DOHH2 (cell line): ENCODE measurements at regions not wholly inside any gene's neighbourhood (a gene's known extent, or its start where the extent isn't known, plus 50 kb on each side); places are given as distances from the start of the nearest gene placed in this dataset.
"Not testable (repeated sequence)": the region's sequence is repeated elsewhere in the genome, so short reads cannot be mapped to it uniquely, and the experiment has no call there.

Experiments used
- H3F3A ChIP-seq: fragments of 200-600 bp; sonication (generic), shearing (Covaris generic); 2 replicates; pipeline ENCODE4 v1.6.0; 2016; ENCODE audit warnings: antibody characterized with exemption, mild to moderate bottlenecking; ENCODE audit not compliant: control insufficient read depth, insufficient read depth
- H3K27ac ChIP-seq: fragments of 200-600 bp; sonication (generic); 2 replicates; pipeline ENCODE4 v1.5.1; 2014; ENCODE audit warnings: low read depth, mild to moderate bottlenecking, low read length, moderate library complexity
- H3K27me3 ChIP-seq: fragments of 200-600 bp; sonication (generic); 2 replicates; pipeline ENCODE4 v1.6.1; 2014; ENCODE audit warnings: mild to moderate bottlenecking, low read length, mixed read lengths; ENCODE audit not compliant: control insufficient read depth
- H3K36me3 ChIP-seq: fragments of 200-600 bp; sonication (generic); 2 replicates; pipeline ENCODE4 v1.6.1; 2014; ENCODE audit warnings: mild to moderate bottlenecking, low read length, moderate library complexity, mixed read lengths; ENCODE audit not compliant: control insufficient read depth
- H3K4me1 ChIP-seq: fragments of 200-600 bp; sonication (generic); 2 replicates; pipeline ENCODE4 v1.6.1; 2014; ENCODE audit warnings: mild to moderate bottlenecking, low read length, mixed read lengths; ENCODE audit not compliant: control insufficient read depth
- H3K4me2 ChIP-seq: fragments of 200-600 bp; sonication (generic); 2 replicates; pipeline ENCODE4 v1.6.0; 2014; ENCODE audit warnings: mild to moderate bottlenecking, low read length, moderate library complexity
- H3K4me3 ChIP-seq: fragments of 200-600 bp; sonication (generic); 2 replicates; pipeline ENCODE4 v1.5.1; 2014; ENCODE audit warnings: mild to moderate bottlenecking, low read length, mixed read lengths
- H3K79me2 ChIP-seq: fragments of 200-600 bp; sonication (generic); 2 replicates; pipeline ENCODE4 v1.6.1; 2014; ENCODE audit warnings: mild to moderate bottlenecking, low read length, mixed read lengths; ENCODE audit not compliant: control insufficient read depth
- H3K9me2 ChIP-seq: fragments of 200-600 bp; sonication (generic); replicated peaks from 2 replicates; pipeline ENCODE4 v1.6.1; 2014; ENCODE audit warnings: mild to moderate bottlenecking, low read length, mixed read lengths; ENCODE audit not compliant: control insufficient read depth
- H3K9me3 ChIP-seq: fragments of 200-600 bp; sonication (generic); 2 replicates; pipeline ENCODE4 v1.6.1; 2014; ENCODE audit warnings: antibody characterized with exemption, low read length, mixed read lengths; ENCODE audit not compliant: control insufficient read depth, insufficient read depth
- H4K20me1 ChIP-seq: fragments of 200-600 bp; sonication (generic); 2 replicates; pipeline ENCODE4 v1.6.0; 2014; ENCODE audit warnings: low read depth, mild to moderate bottlenecking, antibody characterized with exemption, low read length, moderate library complexity; ENCODE audit not compliant: control insufficient read depth, insufficient read depth
- EZH2phosphoT487 ChIP-seq: fragments of 200-600 bp; sonication (generic); IDR thresholded peaks from 2 replicates; pipeline ENCODE4 v1.6.1; 2017; ENCODE audit warnings: borderline replicate concordance, mild to moderate bottlenecking, antibody characterized with exemption, low read length, moderate library complexity, mixed read lengths
- TF ChIP-seq, protein P1 (sequence below): fragments of 200-600 bp; sonication (generic); IDR thresholded peaks from one replicate; pipeline ENCODE4 v1.5.1; 2014; ENCODE audit warnings: antibody characterized with exemption, mild to moderate bottlenecking, low read depth, low read length; ENCODE audit not compliant: poor library complexity, severe bottlenecking

DNA sequence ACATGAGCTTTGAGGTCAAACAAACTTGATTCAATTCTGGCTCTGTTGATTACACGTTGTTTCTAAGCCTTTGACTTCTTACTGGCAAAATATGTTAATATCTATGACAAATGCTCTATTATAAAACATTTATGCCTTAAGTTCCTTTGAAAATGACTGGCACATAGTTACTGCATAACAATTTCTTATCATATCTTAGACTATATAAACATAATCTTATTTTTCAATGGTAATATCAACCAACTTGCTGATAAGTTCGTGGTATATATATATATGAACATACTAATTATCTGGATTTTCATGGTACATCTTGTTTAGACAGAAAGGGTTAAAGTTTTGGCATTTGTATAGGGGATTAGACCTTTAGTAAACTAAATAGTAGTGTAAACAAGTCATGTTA, 645.6 kb upstream of the ZNF804A start:
- H3K9me2 ChIP-seq, result no peaks in the 10 kb centered on the region
- H3K4me2 ChIP-seq, result no peak overlapping the region
- H3K9me3 ChIP-seq, result no peaks in the 10 kb centered on the region
- H3F3A ChIP-seq, result no peaks in the 10 kb centered on the region
- TF ChIP-seq, protein P1, sequence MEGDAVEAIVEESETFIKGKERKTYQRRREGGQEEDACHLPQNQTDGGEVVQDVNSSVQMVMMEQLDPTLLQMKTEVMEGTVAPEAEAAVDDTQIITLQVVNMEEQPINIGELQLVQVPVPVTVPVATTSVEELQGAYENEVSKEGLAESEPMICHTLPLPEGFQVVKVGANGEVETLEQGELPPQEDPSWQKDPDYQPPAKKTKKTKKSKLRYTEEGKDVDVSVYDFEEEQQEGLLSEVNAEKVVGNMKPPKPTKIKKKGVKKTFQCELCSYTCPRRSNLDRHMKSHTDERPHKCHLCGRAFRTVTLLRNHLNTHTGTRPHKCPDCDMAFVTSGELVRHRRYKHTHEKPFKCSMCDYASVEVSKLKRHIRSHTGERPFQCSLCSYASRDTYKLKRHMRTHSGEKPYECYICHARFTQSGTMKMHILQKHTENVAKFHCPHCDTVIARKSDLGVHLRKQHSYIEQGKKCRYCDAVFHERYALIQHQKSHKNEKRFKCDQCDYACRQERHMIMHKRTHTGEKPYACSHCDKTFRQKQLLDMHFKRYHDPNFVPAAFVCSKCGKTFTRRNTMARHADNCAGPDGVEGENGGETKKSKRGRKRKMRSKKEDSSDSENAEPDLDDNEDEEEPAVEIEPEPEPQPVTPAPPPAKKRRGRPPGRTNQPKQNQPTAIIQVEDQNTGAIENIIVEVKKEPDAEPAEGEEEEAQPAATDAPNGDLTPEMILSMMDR, result no peak
- TF ChIP-seq EZH2phosphoT487, result no peak
- H3K4me3 ChIP-seq, result no peak overlapping the region
- H3K27ac ChIP-seq, result no peak overlapping the region
- H3K27me3 ChIP-seq, result no peaks in the 10 kb centered on the region
- no peaks in the 10 kb centered on the region for H3K4me1 ChIP-seq
- H3K79me2 ChIP-seq, result no peaks in the 10 kb centered on the region
- H3K36me3 ChIP-seq, result no peaks in the 10 kb centered on the region
- no peaks in the 10 kb centered on the region for H4K20me1 ChIP-seq

DNA sequence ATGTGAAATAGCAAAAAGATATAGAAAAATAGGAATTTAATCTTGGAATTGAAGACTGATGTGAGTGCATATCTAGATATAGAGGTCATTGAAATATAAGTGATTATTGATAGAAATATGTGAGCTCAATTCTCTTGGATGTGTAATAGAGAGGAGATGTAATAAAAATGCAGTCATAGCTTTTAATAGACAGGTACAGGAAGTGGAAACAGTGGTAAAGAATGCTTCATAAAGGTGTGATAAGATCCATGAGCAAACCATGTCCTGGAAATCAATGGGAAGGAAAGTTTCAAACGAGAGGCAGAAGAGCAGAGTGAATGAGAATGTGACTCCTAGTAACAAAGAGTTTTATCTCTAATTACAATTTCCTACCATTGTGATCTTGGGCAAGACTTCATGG, 634.7 kb upstream of the ZNF804A start:
- Histone ChIP-seq H3K36me3 (no peaks in the 10 kb centered on the region), H3F3A (no peaks in the 10 kb centered on the region), H3K9me2 (no peaks in the 10 kb centered on the region), H3K79me2 (no peaks in the 10 kb centered on the region), H3K27ac (no peak overlapping the region), H4K20me1 (no peaks in the 10 kb centered on the region), H3K4me1 (no peaks in the 10 kb centered on the region), H3K27me3 (no peaks in the 10 kb centered on the region), H3K4me2 (no peak overlapping the region), H3K9me3 (no peaks in the 10 kb centered on the region), H3K4me3 (no peak overlapping the region)
- TF ChIP-seq, protein P1, result no peak
- TF ChIP-seq EZH2phosphoT487, result no peak

DNA sequence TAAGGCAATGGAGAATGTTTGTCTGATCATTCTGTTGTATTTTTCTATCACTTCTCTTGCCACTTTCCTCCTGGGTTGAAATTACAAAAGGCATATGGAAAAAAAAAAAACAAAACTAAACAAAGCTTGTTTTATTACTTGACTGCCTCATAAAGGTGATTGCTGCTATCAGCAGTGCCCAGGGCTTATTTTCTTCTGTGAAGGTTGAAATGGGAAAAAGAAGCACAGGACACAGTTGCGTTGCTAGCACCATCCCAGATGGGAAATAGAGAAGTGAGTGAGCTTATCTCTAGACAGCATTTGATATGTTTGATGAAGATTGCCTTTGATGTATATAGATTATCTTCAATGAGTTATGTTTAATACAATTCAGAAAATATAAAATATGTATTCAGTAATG, 633.8 kb upstream of the ZNF804A start:
- H3K9me3 ChIP-seq, result no peaks in the 10 kb centered on the region
- TF ChIP-seq, protein P1, result no peak
- TF ChIP-seq EZH2phosphoT487, result no peak
- no peaks in the 10 kb centered on the region for H3K4me1 ChIP-seq
- no peaks in the 10 kb centered on the region for H3K36me3 ChIP-seq
- H3K4me3 ChIP-seq, result no peak overlapping the region
- H4K20me1 ChIP-seq, result no peaks in the 10 kb centered on the region
- H3F3A ChIP-seq, result no peaks in the 10 kb centered on the region
- H3K4me2 ChIP-seq, result no peak overlapping the region
- no peaks in the 10 kb centered on the region for H3K9me2 ChIP-seq
- no peaks in the 10 kb centered on the region for H3K27me3 ChIP-seq
- H3K79me2 ChIP-seq, result no peaks in the 10 kb centered on the region
- H3K27ac ChIP-seq, result no peak overlapping the region

DNA sequence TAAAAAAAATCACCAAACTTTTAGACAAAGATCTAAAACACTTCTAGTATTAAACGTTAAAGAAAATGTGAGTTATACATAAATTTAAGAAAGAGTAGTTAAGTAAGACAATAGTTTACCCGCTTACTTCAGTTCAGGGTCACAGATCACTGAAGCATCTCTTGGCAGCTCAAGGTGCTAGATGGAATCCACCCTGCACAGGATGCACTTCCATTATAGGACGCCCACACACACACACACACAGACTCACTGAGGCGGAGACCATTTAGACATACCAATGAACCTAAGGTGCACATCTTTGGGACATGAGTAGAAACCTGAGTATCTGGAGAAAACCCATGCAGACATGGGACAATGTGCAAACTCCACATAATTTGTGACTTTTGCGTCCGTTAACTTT, 630.6 kb upstream of the ZNF804A start:
- TF ChIP-seq, protein P1, result no peak
- TF ChIP-seq EZH2phosphoT487, result no peak
- Histone ChIP-seq H3K27ac (no peak overlapping the region), H3K36me3 (no peaks in the 10 kb centered on the region), H3K9me3 (no peaks in the 10 kb centered on the region), H3K4me1 (no peaks in the 10 kb centered on the region), H3K9me2 (no peaks in the 10 kb centered on the region), H3K79me2 (no peaks in the 10 kb centered on the region), H3K4me2 (no peak overlapping the region), H3F3A (no peaks in the 10 kb centered on the region), H3K4me3 (no peak overlapping the region), H4K20me1 (no peaks in the 10 kb centered on the region), H3K27me3 (no peaks in the 10 kb centered on the region)

DNA sequence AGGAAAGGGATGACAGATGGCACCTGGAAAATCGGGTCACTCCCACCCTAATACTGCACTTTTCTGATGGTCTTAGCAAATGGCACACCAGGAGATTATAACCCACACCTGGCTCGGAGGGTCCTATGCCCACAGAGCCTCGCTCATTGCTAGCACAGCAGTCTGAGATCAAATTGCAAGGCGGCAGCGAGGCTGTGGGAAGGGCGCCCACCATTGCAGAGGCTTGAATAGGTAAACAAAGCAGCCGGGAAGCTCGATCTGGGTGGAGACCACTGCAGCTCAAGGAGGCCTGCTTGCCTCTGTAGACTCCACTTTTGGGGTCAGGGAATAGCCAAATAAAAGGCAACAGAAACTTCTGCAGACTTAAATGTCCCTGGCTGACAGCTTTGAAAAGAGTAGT, 622.7 kb upstream of the ZNF804A start:
- not testable (repeated sequence) for H3K4me1 ChIP-seq, H3K4me2 ChIP-seq, H4K20me1 ChIP-seq, H3K27ac ChIP-seq, H3K36me3 ChIP-seq, H3K79me2 ChIP-seq, H3K9me3 ChIP-seq, H3K27me3 ChIP-seq, H3K9me2 ChIP-seq, H3K4me3 ChIP-seq, H3F3A ChIP-seq
